K562 (cell line): ENCODE measurements at regions not wholly inside any gene's neighbourhood (a gene's known extent, or its start where the extent isn't known, plus 50 kb on each side); places are given as distances from the start of the nearest gene placed in this dataset.

Source experiments
- CTCF ChIP-seq, 3 experiments: IDR thresholded peaks in 2 of 3; conservative IDR thresholded peaks in 1 of 3; 2 replicates each; pipeline ENCODE4 v1.5.1; 2011 to 2012; ENCODE audit warnings: low read length in 3 of 3, mild to moderate bottlenecking in 3 of 3, control low read depth in 2 of 3, improper control_type of control experiment in 1 of 3, inconsistent platforms in 1 of 3, low read depth in 1 of 3, mixed read lengths in 1 of 3, moderate library complexity in 1 of 3; ENCODE audit not compliant: insufficient read depth in 2 of 3
- DPF2 ChIP-seq: fragments of 450-650 bp; IDR thresholded peaks from 2 replicates; pipeline ENCODE4 v1.6.1; 2016
- E2F1 ChIP-seq: sonication (generic); formaldehyde crosslinking; IDR thresholded peaks from 2 replicates; pipeline ENCODE4 v1.8.1; 2023; ENCODE audit warnings: mild to moderate bottlenecking, missing genetic modification reagents, moderate library complexity
- GTF2F1 ChIP-seq: IDR thresholded peaks from 2 replicates; pipeline ENCODE4 v1.6.1; 2011; ENCODE audit warnings: low read depth, low read length, improper control_type of control experiment
- SMARCA5 ChIP-seq: fragments of 450-650 bp; IDR thresholded peaks from 2 replicates; pipeline ENCODE4 v1.6.1; 2016
- ZNF282 ChIP-seq: sonication (generic); formaldehyde crosslinking; IDR thresholded peaks from 2 replicates; pipeline ENCODE4 v1.8.1; 2023; ENCODE audit warnings: missing genetic modification reagents
- TF ChIP-seq, protein P1 (sequence below): sonication (generic); formaldehyde crosslinking; IDR thresholded peaks from 2 replicates; pipeline ENCODE4 v1.8.0; 2022; ENCODE audit warnings: mild to moderate bottlenecking, missing genetic modification reagents

DNA sequence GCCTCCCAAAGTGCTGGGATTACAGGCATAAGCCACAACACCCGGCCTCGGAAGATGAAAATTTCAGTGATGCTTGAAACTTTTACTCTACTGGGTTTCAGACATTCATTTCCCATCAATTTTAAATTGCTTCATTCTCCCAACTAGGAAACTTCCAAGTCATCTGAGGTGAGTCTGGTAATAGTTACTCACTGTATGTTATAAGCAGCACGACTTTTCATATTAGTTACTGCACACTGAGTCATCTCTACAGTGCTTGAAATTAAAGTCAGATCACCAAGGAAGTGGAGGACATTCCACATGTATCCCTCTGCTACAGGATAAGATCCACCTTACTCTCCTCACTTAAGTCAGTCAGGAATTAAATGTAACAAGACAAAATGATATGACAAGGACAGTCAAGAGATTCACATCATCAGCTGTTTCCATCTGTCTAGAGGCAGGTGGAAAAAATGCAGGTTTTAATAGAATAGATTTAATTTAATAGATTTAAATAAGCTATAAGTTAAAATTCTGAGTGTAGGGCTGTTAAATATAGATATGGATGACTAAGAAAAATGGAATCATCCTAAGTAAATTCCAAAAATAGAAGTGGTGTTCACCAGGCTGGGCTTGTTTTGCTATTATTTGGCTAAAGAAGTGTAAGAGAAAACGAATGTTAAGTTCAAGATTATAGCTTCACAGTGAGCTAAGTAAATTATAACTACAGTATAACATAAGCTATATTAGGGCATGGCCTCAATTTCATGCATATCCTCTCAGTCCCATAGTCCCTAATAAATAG, 104.4 kb downstream of the TMCO5A start:
- TF ChIP-seq CTCF (IDR thresholded peaks at IDR 0.05 in 2 of 3, conservative IDR thresholded peaks at IDR 0.05 in 1 of 3; ENCODE audit: insufficient read depth in 2 of 3, low read depth in 1 of 3, low read length in 3 of 3) (no peak), ZNF282 (no peak), SMARCA5 (no peak), E2F1 (CRISPR knock-in tag) (no peak), DPF2 (no peak), GTF2F1 (no peak)
- TF ChIP-seq, protein P1, sequence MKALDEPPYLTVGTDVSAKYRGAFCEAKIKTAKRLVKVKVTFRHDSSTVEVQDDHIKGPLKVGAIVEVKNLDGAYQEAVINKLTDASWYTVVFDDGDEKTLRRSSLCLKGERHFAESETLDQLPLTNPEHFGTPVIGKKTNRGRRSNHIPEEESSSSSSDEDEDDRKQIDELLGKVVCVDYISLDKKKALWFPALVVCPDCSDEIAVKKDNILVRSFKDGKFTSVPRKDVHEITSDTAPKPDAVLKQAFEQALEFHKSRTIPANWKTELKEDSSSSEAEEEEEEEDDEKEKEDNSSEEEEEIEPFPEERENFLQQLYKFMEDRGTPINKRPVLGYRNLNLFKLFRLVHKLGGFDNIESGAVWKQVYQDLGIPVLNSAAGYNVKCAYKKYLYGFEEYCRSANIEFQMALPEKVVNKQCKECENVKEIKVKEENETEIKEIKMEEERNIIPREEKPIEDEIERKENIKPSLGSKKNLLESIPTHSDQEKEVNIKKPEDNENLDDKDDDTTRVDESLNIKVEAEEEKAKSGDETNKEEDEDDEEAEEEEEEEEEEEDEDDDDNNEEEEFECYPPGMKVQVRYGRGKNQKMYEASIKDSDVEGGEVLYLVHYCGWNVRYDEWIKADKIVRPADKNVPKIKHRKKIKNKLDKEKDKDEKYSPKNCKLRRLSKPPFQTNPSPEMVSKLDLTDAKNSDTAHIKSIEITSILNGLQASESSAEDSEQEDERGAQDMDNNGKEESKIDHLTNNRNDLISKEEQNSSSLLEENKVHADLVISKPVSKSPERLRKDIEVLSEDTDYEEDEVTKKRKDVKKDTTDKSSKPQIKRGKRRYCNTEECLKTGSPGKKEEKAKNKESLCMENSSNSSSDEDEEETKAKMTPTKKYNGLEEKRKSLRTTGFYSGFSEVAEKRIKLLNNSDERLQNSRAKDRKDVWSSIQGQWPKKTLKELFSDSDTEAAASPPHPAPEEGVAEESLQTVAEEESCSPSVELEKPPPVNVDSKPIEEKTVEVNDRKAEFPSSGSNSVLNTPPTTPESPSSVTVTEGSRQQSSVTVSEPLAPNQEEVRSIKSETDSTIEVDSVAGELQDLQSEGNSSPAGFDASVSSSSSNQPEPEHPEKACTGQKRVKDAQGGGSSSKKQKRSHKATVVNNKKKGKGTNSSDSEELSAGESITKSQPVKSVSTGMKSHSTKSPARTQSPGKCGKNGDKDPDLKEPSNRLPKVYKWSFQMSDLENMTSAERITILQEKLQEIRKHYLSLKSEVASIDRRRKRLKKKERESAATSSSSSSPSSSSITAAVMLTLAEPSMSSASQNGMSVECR (CRISPR knock-in tag): no peak
